WTC11 (cell line): ENCODE measurements at regions not wholly inside any gene's neighbourhood (a gene's known extent, or its start where the extent isn't known, plus 50 kb on each side); places are given as distances from the start of the nearest gene placed in this dataset.

ENCODE experiments used
- ATAC-seq: fragments of 200-7000 bp; cut with Tn5 transposase; 2 replicates; pipeline ENCODE4 v1.10.0; 2021; ENCODE audit warnings: mild to moderate bottlenecking, moderate library complexity
- CTCF ChIA-PET: fragments of 300-600 bp; sonication (Branson Sonifier 250); formaldehyde crosslinking; loops from one replicate; lab custom pipeline; 2021; ENCODE audit warnings: antibody characterized with exemption; lab: Charles Lee
- POLR2A ChIA-PET: fragments of 350-600 bp; sonication (Branson Sonifier 250); formaldehyde crosslinking; loops from one replicate; lab custom pipeline; 2021; ENCODE audit warnings: antibody characterized with exemption; lab: Charles Lee
- DNase-seq: peaks from one replicate; pipeline ENCODE4 v3.0.0; 2021; ENCODE audit warnings: low spot score
- H3K27ac Mint-ChIP-seq: 2 replicates; pipeline ENCODE4 v1.8.0; 2021; ENCODE audit warnings: mixed read lengths
- H3K27me3 Mint-ChIP-seq: 2 replicates; pipeline ENCODE4 v1.8.0; 2021; ENCODE audit warnings: low read depth, mild to moderate bottlenecking, moderate library complexity, mixed read lengths
- H3K36me3 Mint-ChIP-seq: 2 replicates; pipeline ENCODE4 v1.8.0; 2021; ENCODE audit warnings: mixed read lengths
- H3K4me1 Mint-ChIP-seq: 2 replicates; pipeline ENCODE4 v1.8.0; 2022; ENCODE audit warnings: mixed read lengths
- H3K4me3 Mint-ChIP-seq: 2 replicates; pipeline ENCODE4 v1.8.0; 2021; ENCODE audit warnings: mild to moderate bottlenecking, moderate library complexity, mixed read lengths
- H3K9me3 Mint-ChIP-seq: 2 replicates; pipeline ENCODE4 v1.8.0; 2021; ENCODE audit warnings: mixed read lengths
- AFF4 ChIP-seq: sonication (generic); formaldehyde crosslinking; IDR thresholded peaks from 2 replicates; pipeline ENCODE4 v1.8.1; 2023; ENCODE audit warnings: mild to moderate bottlenecking, missing genetic modification reagents, borderline replicate concordance
- ATF1 ChIP-seq: sonication (generic); formaldehyde crosslinking; IDR thresholded peaks from 2 replicates; pipeline ENCODE4 v1.8.1; 2023; ENCODE audit warnings: mild to moderate bottlenecking, moderate library complexity, missing genetic modification reagents
- CREM ChIP-seq: sonication (generic); formaldehyde crosslinking; IDR thresholded peaks from 2 replicates; pipeline ENCODE4 v1.8.1; 2022; ENCODE audit warnings: mild to moderate bottlenecking, missing genetic modification reagents, moderate library complexity
- ERG ChIP-seq: fragments of 250-450 bp; sonication (Bioruptor Pico); IDR thresholded peaks from 2 replicates; pipeline ENCODE4 v1.8.0; 2021; ENCODE audit warnings: mild to moderate bottlenecking
- ESRRA ChIP-seq: sonication (generic); formaldehyde crosslinking; IDR thresholded peaks from 2 replicates; pipeline ENCODE4 v1.8.1; 2022; ENCODE audit warnings: mild to moderate bottlenecking, missing genetic modification reagents, borderline replicate concordance
- FOXJ3 ChIP-seq: sonication (generic); formaldehyde crosslinking; IDR thresholded peaks from 2 replicates; pipeline ENCODE4 v1.9.0; 2021; ENCODE audit warnings: missing genetic modification reagents, mild to moderate bottlenecking, borderline replicate concordance
- FOXK1 ChIP-seq: sonication (generic); formaldehyde crosslinking; IDR thresholded peaks from 2 replicates; pipeline ENCODE4 v1.8.0; 2022; ENCODE audit warnings: mild to moderate bottlenecking, moderate library complexity, missing genetic modification reagents
- KAT7 ChIP-seq: sonication (generic); formaldehyde crosslinking; IDR thresholded peaks from 2 replicates; pipeline ENCODE4 v1.8.1; 2023; ENCODE audit warnings: missing genetic modification reagents, mild to moderate bottlenecking, borderline replicate concordance
- MAX ChIP-seq: sonication (generic); formaldehyde crosslinking; IDR thresholded peaks from 2 replicates; pipeline ENCODE4 v1.8.0; 2022; ENCODE audit warnings: mild to moderate bottlenecking, missing genetic modification reagents
- MXD4 ChIP-seq: fragments of 250-450 bp; sonication (Bioruptor Pico); IDR thresholded peaks from 2 replicates; pipeline ENCODE4 v1.8.0; 2021; ENCODE audit warnings: mild to moderate bottlenecking, moderate library complexity, borderline replicate concordance
- SMAD3 ChIP-seq: sonication (generic); formaldehyde crosslinking; IDR thresholded peaks from 2 replicates; pipeline ENCODE4 v1.8.0; 2022; ENCODE audit warnings: missing genetic modification reagents, mild to moderate bottlenecking, borderline replicate concordance
- TCF7 ChIP-seq: sonication (generic); formaldehyde crosslinking; IDR thresholded peaks from 2 replicates; pipeline ENCODE4 v1.8.0; 2022; ENCODE audit warnings: mild to moderate bottlenecking, low read depth, missing genetic modification reagents, moderate library complexity
- TEAD4 ChIP-seq: sonication (generic); formaldehyde crosslinking; IDR thresholded peaks from 2 replicates; pipeline ENCODE4 v1.8.0; 2022; ENCODE audit warnings: mild to moderate bottlenecking, missing genetic modification reagents
- ZSCAN18 ChIP-seq: fragments of 250-450 bp; sonication (Bioruptor Pico); IDR thresholded peaks from 2 replicates; pipeline ENCODE4 v2.1.2; 2022; ENCODE audit warnings: mild to moderate bottlenecking, moderate library complexity
- TF ChIP-seq, protein P1 (sequence below): sonication (generic); formaldehyde crosslinking; IDR thresholded peaks from 2 replicates; pipeline ENCODE4 v1.8.0; 2023; ENCODE audit warnings: missing genetic modification reagents, mild to moderate bottlenecking, borderline replicate concordance
- TF ChIP-seq, protein P2 (sequence below): sonication (generic); formaldehyde crosslinking; IDR thresholded peaks from 2 replicates; pipeline ENCODE4 v1.8.0; 2022; ENCODE audit warnings: mild to moderate bottlenecking, missing genetic modification reagents

DNA sequence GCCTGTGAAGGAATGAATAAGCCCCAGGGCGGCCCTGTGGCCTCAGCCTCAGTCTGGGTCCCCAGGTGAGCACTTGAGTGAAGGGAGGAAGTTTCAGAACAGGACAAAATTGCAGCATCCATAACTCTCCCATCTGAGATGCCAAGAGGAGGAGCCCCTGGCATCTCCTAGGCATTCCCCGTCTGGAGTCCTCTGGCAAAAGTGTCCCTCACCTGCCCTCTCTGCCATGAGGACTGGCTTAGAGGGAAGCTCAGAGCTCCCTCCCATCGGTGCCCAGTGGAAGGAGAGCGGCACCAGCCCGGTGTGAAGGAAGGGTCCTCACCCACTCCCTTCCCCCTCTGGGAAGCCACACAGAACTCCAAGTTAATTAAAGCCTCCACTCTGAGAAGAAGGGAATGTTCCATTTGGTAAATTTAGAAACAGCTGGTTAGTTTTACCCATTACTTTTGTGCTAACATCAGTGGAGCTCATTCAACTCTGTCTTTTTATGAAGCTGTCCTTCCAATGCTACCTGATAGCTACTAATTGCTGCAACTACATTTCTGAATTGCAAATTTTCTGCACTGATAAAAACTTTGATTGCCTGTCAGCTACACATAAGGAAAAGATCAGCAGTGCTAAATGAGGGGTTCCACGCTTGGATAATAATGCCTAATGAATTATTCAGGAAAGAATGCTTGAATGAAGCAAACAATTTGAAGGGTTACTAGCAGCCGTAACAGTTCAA, 123.3 kb upstream of the RCN1 start (continued):
- TF ChIP-seq, protein P1, sequence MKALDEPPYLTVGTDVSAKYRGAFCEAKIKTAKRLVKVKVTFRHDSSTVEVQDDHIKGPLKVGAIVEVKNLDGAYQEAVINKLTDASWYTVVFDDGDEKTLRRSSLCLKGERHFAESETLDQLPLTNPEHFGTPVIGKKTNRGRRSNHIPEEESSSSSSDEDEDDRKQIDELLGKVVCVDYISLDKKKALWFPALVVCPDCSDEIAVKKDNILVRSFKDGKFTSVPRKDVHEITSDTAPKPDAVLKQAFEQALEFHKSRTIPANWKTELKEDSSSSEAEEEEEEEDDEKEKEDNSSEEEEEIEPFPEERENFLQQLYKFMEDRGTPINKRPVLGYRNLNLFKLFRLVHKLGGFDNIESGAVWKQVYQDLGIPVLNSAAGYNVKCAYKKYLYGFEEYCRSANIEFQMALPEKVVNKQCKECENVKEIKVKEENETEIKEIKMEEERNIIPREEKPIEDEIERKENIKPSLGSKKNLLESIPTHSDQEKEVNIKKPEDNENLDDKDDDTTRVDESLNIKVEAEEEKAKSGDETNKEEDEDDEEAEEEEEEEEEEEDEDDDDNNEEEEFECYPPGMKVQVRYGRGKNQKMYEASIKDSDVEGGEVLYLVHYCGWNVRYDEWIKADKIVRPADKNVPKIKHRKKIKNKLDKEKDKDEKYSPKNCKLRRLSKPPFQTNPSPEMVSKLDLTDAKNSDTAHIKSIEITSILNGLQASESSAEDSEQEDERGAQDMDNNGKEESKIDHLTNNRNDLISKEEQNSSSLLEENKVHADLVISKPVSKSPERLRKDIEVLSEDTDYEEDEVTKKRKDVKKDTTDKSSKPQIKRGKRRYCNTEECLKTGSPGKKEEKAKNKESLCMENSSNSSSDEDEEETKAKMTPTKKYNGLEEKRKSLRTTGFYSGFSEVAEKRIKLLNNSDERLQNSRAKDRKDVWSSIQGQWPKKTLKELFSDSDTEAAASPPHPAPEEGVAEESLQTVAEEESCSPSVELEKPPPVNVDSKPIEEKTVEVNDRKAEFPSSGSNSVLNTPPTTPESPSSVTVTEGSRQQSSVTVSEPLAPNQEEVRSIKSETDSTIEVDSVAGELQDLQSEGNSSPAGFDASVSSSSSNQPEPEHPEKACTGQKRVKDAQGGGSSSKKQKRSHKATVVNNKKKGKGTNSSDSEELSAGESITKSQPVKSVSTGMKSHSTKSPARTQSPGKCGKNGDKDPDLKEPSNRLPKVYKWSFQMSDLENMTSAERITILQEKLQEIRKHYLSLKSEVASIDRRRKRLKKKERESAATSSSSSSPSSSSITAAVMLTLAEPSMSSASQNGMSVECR (CRISPR knock-in tag), result no peak
- no peak for TF ChIP-seq SMAD3 (CRISPR knock-in tag)
- TF ChIP-seq, all 79 proteins: peak for 0

DNA sequence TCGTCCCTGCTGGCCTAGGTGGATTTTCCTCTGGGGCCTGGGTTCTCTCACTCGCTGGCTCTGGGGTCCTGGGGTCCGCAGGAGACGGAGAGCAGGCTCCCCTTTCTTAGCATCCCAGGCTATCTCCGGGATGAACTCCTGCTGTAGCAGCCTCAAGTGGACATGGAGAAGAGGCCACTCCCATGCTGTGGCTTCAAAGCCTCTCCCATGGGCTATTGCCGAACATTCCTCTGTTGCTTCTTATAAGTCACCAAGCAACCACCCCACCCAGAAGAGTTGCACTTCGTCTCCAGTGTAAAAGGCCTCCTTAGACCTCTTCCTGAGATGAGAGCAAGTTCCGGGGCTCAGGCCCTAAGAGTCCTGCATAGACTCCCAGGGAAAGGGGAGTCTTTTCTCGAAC, 124.0 kb upstream of the RCN1 start:
- ATAC-seq, result no peak
- CTCF ChIA-PET, result interaction anchor here (0.9 to 3.5 kb wide), 2 partner anchors 9 to 10 kb away, joined by 3 to 24 read pairs; no protein-coding TSS in a partner anchor
- POLR2A ChIA-PET, result no interaction called here
- Mint-ChIP-seq H3K27me3 (no peaks in the 10 kb centered on the region), H3K27ac (no peak overlapping the region), H3K4me1 (no peaks in the 10 kb centered on the region)
- TF ChIP-seq, protein P2, sequence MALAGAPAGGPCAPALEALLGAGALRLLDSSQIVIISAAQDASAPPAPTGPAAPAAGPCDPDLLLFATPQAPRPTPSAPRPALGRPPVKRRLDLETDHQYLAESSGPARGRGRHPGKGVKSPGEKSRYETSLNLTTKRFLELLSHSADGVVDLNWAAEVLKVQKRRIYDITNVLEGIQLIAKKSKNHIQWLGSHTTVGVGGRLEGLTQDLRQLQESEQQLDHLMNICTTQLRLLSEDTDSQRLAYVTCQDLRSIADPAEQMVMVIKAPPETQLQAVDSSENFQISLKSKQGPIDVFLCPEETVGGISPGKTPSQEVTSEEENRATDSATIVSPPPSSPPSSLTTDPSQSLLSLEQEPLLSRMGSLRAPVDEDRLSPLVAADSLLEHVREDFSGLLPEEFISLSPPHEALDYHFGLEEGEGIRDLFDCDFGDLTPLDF (CRISPR knock-in tag), result no peak
- TF ChIP-seq TCF7 (CRISPR knock-in tag) (no peak), MXD4 (CRISPR knock-in tag) (no peak), ZSCAN18 (no peak), ESRRA (CRISPR knock-in tag) (no peak), TEAD4 (no peak), ERG (no peak), FOXK1 (CRISPR knock-in tag) (no peak), MAX (CRISPR knock-in tag) (no peak), ATF1 (no peak), FOXJ3 (CRISPR knock-in tag) (no peak), KAT7 (no peak)
- TF ChIP-seq, all 79 proteins: peak for 0
- DNase-seq, result no peak
- Mint-ChIP-seq H3K36me3 (peaks cover 2% of the 10 kb centered on the region; the same call in 1 of the 2 replicates), H3K9me3 (peaks cover 12% of the 10 kb centered on the region), H3K4me3 (no peak overlapping the region)

DNA sequence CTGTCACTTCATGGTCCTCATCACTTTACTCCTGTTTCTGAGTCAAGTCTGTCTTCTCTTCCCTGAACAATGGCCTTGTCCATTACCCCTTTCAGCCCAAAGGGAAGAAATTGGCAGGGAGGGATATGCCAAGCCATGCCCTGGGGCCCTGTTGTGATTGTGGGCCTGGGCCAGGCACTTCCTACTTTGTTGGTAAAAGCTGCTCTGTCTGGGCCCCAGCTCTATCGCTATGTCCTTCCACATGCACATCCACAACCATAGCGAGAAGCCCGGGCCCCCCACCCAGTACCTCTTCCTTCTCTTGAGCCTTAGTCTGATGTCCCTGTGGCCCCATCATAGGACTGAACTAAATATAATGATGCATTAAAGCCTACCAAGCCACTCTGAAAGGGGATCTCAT, 126.7 kb upstream of the RCN1 start:
- POLR2A ChIA-PET, result no interaction called here
- no peak overlapping the region for H3K4me3 Mint-ChIP-seq

More for the DNA sequence above, 126.7 kb upstream of the RCN1 start:
- DNase-seq, result no peak
- Mint-ChIP-seq H3K9me3 (no peaks in the 10 kb centered on the region), H3K36me3 (no peaks in the 10 kb centered on the region), H3K4me1 (no peaks in the 10 kb centered on the region; the same call in 1 of the 2 replicates), H3K27ac (no peak overlapping the region), H3K27me3 (no peaks in the 10 kb centered on the region)
- CTCF ChIA-PET, result no interaction called here
- TF ChIP-seq AFF4 (CRISPR knock-in tag), result no peak
- no peak for TF ChIP-seq CREM (CRISPR knock-in tag)
- no peak for ATAC-seq
